Activated T-helper 1 cell treated with Interleukin-2 at 50 U/mL for 16 hours (primary cell): ENCODE measurements at regions not wholly inside any gene's neighbourhood (a gene's known extent, or its start where the extent isn't known, plus 50 kb on each side); places are given as distances from the start of the nearest gene placed in this dataset.
"Not testable (repeated sequence)": the region's sequence is repeated elsewhere in the genome, so short reads cannot be mapped to it uniquely, and the experiment has no call there.

Experiments
- DNase-seq: peaks from one replicate; pipeline ENCODE4 v3.0.0-alpha.2; 2020; ENCODE audit warnings: low read depth

DNA sequence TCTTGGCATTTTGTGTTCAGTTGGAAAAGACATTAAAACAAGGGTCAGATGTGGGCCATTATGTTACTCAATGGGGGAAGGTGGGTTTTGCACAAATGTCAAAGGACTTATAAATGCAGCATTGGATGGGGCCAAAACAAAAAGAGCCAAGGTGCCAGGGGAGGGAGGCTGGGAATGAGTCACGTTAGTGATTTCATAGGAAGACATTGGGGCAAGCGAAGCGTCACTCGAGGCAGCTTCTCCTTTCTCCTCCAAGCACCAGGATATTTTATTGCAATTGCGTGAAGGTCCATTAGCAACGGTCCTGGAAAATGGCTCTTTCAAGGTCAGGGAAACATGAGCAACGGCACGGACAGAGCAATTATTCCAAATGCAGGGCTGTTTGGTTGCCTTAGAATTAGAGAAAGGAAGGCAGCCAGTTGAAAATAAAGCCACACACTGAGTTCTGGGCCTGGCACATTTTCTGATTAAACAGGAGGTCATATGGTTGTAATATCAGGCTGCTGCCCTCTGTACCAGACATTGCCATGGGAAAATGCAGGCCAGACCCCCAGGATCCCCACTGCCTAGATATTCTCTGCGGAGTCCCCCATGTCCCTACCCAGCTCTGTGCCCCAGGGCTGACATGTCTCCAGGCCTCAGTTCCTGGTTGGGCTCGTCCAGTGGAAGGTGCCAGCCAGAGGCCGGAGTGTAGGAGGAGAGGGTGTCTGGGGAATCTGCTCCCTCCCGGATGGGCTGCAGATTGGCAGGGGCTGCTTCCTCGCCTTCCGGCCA lies 63.3 kb upstream of the NANOS1 start:
- DNase-seq = no peak

DNA sequence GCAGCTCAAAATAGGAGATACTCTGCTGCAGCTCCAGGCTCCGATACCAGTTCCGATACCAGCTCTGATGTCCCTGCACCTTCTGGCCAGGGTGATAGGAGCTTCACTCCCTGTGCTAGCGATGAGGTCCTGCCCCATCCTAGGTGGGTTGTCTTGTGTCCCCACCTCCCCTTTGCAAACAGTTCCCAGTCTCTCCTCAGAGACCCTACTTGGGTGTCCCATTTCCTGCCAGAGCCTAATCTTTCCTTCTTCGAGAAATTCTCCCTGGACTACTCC lies 62.7 kb upstream of the NANOS1 start:
- DNase-seq = no peak

DNA sequence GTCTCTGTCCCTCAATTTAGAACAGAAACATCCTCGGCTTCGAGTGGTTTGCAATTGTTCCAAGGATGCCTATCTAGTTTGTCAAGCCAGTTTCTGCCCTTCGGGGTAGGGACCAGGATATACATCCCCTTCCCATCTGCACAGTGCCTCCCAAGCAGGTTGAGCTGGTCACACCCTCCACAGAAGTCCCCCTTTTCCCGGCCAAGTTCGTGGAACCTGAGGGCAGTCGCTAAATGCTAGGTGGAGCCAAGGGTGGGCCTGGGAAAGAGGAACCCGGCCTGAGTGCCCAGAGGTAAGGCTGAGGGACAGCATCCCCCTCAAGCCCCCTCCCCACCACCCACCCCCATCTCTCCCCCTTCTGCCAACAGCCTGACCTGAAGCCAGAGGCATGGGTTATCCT lies 62.4 kb upstream of the NANOS1 start:
- DNase-seq = no peak

DNA sequence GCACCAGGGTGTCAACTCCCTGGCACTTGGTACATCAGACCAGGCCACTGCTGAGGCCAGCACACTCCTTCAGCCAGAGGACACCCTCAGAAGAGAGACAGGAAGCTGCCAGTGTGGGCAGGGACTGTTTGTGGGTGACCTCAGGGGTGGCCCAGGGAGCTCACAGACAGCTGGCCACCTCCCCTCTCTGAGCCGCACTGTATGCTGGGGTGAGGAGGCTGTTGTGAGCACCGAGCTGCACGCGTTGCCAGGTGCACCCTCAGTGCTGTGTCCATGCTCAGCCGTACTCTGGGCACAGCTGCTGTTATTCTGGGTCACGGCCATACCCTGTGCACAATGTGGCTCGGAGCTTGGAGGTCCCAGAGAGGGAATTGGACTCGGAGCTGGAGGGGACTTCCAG lies 61.5 kb upstream of the NANOS1 start:
- no peak for DNase-seq

DNA sequence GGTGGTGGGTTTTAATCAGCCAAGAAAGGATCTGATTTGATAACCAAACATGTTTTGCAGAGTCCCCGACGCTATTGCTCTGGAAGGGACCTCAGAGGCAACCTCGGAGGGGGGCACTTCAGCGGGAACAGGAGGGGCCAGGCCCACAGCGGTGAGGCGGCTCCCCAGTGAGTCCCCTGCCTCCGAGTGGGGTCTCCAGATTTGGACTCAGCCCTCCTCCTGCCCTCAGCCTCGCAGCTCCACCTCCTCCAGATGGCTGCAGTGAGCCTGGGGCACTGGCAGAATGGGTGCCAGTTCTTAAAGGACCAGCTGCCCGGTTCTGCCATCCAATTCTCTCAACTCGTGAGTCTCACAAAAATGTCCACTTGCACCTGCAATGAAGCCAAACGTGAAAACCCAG lies 61.0 kb upstream of the NANOS1 start:
- DNase-seq = no peak

DNA sequence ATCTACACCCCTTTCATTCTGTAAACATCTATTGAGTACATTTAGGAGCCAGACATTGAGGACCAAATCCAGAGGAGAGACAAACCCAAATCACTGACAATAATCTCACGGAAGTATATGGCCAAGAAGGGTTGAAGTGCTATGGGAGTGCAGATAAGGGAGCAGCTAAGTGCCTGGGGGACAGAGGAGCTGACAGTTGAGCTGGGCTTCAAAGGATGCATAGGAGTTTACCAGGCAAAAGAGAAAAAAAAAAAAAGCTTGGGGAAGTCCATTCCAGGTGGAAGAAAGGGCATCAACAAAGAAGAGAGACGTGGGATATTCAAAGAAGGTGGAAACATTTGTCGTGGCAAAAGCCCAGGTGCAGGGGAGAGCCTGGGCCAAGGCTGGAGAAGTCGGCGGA lies 60.5 kb upstream of the NANOS1 start:
- DNase-seq = no peak

DNA sequence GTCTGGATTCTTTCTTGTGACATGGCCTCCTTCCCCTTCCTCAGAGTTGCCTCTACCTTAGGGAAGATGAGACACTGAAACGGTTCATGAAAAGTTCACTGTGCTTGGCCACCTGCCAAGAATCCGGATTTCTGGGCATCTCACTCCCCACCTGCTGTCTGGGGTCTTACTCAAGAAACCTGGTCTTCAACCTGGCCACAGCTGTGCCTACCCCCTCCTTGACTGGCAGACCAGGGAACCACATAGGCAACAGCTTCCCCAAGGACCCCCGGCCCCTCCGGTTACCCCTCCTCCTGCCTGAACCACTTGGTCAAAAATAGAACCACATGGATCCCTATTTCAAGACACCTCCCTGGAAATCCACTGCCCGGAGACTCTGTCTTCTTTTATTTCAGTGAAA lies 58.7 kb upstream of the NANOS1 start:
- no peak for DNase-seq

DNA sequence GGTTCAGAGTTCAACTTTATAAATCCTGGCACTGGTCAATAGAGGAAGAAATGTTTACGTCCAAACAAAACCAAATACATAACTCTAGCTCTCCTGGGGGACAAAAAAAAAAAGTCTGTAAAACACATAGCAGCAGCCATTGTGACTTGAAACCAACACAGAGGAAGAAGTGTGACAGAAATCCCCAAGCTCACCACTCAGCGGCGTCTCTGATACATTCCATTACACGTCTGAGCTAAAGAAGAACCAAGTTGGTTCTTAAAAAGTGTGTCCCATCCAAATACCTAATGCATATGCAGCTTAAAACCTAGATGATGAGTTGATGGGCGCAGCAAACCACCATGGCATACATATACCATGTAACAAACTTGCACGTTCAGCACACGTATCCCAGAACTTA lies 58.3 kb upstream of the NANOS1 start:
- no peak for DNase-seq

DNA sequence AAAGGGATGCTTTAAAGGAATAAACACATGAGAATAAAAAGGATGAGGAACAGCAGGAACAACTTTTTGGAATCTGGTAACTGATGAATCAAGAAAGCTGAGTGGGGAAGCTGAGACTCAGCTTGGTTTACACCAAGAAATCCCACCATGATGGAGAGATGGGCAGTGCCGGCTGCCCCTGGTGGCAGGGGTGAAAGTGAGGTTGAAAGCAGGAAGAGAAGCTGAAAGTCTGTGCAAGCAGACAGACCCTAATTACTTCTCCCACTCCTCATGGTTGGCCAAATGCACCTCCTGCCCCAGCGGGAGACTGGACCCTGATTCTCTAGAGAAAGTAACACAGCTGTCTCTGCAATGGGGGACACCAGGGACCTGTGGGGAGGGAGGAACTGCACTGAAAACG lies 57.6 kb upstream of the NANOS1 start:
- DNase-seq = no peak

DNA sequence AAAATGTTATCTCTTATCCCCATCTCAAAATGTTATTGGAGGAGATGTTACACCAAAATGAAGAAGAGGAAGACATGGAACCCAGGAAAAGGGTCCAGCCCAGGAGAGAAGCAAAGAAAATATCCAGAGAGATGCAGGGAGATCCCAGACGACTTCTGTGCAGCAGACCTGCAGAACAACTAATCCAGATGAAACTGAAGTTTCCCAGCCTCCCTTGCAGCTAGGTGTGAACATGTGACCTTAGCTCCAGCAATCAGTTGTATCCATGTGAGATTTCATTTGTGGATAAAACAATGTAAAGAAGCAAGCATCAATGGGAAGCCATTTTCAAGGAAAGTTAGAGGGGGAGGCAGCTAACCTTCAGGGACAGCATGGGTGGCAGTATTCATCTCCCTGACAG lies 55.8 kb upstream of the NANOS1 start:
- DNase-seq = no peak

DNA sequence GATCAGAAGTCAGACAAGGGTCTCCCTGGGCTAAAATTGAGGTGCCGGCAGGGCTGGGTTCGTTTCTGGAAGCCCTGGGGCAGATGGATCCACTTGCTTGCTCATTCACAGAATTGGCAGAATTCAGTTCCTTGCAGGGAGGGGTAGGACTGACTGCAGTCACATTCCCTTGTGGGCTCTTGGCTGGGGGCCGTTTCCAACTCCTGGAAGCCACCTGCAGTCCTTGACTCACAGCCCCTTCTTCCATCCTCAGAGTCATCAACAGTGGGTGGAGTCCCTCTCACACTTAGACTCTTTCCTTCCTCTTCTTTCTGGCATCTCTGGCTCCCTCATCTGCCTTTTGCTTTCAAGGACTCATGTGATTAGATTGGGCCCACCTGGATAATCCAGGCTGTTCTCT lies 54.6 kb upstream of the NANOS1 start:
- DNase-seq = no peak

DNA sequence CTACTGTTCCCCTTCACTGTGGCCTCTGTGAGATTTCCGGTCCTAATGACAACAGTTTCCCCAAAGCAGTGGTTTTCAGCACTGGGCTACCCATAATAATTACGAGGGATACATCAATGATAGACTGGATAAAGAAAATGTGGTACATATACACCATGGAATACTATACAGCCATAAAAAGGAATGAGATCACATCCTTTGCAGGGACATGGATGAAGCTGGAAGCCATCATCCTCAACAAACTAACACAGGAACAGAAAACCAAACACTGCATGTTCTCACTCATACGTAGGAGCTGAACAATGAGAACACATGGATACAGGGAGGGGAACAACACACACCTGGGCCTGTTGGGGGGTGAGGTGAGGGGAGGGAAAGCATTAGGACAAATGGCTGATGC lies 53.3 kb upstream of the NANOS1 start:
- DNase-seq = not testable (repeated sequence)

DNA sequence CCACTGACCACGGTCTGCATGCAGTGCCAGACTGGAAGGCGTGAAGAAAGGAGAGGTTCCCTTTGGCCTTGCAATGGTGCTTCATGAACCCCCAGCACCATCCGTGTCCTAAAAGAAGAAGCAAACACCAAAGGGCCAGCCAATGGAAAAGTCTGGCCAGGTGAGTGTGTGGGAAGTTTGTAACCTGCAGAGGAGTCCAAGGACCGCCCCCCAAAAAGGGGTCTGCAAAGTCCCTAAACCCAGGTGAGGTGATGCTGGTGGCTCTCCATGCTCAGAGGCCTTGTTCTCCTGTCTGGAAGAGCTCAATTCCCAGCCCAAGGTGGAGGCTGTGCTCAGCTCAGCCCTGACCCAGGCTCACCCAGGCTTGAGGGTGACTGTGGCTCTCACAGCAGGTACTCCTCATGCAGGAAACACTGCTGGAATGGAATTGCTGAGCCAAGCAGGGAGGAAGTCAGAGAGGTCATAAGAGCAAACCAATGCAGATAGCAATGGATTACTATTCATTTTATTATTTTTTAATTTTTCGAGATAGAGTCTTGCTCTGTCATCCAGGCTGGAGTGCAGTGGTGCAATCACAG lies 52.4 kb upstream of the NANOS1 start:
- DNase-seq = no peak

DNA sequence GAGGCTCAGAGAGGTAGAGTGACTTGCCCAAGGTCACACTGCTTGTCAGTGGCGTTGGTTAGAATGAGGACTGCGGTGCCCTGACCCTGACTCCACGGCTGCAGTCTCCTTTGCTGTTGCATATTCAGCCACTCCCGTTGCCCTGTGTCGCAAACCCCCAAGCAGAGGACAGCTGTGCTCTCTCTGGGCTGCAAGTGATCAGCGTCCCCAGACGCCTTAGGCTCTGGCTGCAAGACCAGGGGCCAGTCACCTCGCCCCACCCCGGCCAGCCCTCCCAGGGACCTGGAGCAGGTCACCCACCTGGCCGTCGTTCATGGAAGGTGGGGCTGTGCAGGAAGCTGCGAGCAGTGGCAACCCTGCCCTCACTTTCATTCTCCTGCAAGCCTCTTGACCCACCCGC lies 51.7 kb upstream of the NANOS1 start:
- DNase-seq = no peak

DNA sequence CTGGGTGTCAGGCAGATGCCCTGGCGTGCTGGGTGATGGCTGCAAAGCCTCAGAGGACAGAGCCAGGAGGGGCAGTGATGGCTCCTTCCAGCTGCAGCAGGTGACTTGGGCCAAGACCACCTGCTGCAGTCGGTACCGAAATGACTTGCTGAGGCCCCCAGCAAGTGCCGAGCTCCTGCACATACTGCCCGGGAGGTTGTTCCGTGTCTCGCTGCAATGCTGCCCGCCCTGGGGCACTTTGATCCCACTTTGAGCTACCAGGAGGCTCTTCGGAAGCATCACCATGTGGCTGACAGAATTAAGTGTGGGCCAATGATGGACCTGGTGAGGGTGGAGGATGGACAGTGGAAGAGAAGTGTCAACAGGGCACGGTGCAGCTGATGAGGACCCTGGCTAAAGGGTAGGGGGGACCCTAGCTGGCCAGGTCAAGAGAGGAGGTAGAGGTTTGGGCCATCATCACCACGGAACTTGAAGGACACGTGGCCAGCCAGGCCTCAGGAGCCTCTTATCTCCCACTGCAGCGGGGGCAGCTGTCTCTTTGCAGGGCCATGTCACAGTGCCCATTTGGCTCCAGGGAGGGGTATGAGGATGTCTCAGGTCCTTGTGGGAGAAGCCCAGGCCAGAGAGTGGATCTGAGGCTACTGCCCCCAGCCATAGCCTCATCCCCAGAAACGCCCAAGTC lies 51.1 kb upstream of the NANOS1 start:
- no peak for DNase-seq

DNA sequence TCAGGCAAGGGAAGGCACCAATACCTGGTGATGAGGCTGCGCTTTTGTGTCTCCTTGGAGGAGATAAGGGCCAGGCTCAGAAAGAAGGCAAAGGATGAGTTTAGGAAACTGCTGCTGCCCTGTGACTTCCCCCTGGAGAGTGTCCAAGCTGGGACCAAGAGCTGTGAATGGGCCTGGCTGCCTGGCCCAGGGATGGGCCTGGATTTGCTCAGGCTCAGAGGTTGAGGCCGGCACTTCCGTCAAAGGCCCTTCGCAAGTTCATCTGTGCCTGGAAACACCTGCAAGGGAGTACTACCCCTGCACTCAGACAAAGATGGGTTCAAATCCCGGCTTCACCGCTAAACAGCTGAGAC lies 50.5 kb upstream of the NANOS1 start:
- DNase-seq = no peak

DNA sequence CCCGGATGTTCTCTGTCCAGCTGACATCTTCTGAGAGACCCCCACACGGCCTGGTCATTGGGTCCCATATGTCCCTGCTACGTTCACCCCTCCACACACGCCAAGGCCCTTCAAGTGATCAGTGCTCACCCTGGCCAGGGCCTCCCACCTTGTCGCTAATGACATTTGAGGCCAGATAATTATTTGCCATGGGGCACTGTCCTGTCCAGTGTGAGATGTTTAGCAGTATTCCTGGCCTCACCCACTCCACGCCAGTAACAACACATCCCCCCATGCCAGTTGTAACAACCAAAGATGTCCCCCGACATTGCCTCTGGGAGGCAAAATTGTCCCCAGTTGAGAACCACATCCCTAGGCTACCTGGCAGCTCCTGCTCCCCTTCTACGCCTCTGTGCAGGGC lies 49.9 kb upstream of the NANOS1 start:
- no peak for DNase-seq
